NCI-H82 (cell line): ENCODE measurements at regions not wholly inside any gene's neighbourhood (a gene's known extent, or its start where the extent isn't known, plus 50 kb on each side); places are given as distances from the start of the nearest gene placed in this dataset.
"Not testable (repeated sequence)": the region's sequence is repeated elsewhere in the genome, so short reads cannot be mapped to it uniquely, and the experiment has no call there.

Experiments
- DNase-seq: peaks from one replicate; lab custom pipeline; 2025; lab: John Stamatoyannopoulos, UW

DNA sequence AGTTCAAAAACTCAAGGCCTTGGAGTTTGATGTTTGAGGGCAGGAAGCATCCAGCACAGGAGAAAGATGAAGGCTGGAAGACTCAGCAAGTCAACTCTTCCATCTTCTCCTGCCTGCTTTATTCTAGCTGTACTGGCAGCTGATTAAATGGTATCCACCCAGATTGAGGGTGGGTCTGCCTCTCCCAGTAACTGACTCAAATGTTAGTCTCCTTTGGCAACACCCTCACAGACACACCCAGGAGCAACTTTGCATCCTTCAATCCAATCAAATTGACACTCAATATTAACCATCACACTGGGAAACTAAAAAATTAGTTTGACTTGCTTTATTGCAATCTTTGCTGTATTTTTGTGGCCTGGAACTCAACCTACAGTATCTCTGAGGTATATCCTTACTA, 230.5 kb upstream of the TARS1 start:
- not testable (repeated sequence) for DNase-seq

GRCh38 chr5:33210978-33211377, 229.8 kb upstream of the TARS1 start:
- no peak for DNase-seq

DNA sequence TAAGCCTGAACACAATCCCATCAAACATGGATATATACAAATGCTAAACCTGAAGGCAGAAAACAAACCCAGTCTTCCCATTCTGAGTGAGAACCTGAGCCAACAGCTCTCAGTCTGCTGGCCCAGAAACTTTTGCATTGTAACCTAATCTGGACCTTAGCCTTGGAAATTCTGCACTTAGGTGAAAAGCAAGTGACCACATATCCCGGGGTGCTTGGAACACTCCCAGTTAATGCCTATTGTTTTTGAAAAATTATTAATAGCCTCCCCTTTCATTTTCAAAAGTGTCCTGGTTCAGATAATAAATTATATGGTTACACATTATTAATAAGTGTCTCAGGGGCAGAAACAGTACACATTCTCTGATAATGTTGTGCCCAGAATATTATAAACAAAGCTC, 228.3 kb upstream of the TARS1 start:
- no peak for DNase-seq

GRCh38 chr5:33212900-33213299, 227.9 kb upstream of the TARS1 start:
- DNase-seq, result no peak

- no peak for DNase-seq
These were observed 217.0 kb upstream of the TARS1 start for GRCh38 chr5:33223563-33224284.

DNA sequence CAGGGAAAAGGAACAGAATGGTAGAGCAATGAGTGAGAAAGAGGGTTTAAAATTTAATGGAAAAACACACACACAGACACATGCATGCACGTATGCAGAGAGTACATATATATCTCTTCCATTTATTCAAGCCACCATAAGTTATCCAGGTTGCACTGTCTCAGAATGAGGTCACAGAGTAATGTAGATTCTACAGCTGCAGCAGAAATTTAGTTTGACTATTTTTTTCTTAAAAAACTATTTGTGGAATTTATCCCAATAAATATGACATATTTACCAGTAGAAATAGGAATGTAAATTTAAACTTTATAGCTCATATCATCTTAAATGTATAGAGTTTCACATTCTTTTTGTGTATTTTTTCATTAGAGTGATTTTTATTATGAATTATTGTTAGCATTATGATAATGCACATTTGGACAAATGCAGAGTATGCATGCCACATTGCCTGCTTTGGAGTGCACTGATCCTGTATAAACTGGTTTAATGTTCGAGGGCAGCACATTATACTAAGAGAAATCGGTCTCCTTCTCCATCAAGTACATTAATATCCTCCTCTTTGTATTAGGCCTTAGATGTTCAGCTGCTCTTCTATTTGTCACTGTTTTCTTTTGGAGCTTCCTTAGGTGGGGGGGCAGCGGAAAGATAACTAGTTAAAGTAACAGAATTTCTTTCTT, 216.3 kb upstream of the TARS1 start:
- no peak for DNase-seq

DNA sequence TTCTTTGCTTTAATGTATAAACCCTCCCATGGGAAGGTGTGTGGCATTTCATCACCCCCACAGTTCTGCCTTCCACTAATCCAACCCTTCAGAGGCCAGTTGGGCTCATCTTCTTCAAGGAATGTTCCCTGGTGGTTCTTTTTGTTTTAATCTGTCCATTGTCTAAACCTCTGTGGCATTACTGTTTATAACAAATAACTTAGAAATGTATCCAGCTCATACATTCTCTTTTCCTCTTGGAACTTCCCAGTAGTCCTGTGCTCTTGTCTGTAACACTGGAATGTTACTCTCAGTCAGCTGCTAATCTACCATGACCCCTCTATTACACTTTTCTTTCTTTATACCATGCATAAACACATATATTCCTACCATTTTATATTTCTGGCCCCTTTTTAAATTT, 213.5 kb upstream of the TARS1 start:
- no peak for DNase-seq

- DNase-seq, result no peak
These were observed 213.0 kb upstream of the TARS1 start for GRCh38 chr5:33227746-33228145.

- DNase-seq, result no peak
These were observed 212.6 kb upstream of the TARS1 start for GRCh38 chr5:33228149-33228548.

DNA sequence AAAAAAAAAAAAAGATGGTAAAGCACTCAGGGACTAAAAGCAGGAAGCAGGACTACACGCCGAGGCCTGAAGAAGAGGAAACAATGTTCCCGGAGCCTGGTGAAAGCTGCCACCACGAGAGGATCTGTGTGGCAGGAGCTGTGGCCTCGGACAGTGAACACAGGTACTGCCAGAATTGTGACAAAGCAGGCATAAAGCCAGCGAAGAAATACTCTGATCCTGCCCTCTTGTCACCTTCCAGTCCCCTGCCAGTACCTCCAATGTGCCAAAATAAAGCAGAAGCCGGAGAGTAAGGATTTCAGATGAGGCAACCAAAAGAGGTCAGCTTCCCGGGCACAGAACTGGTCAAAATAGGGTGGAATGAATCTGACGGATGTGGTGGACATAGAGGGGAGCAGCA, 211.5 kb upstream of the TARS1 start:
- no peak for DNase-seq

- no peak for DNase-seq
These were observed 210.2 kb upstream of the TARS1 start for GRCh38 chr5:33230467-33231078.

- no peak for DNase-seq
These were observed 209.5 kb upstream of the TARS1 start for GRCh38 chr5:33231214-33231710.

GRCh38 chr5:33231935-33232334, 208.8 kb upstream of the TARS1 start:
- no peak for DNase-seq

- no peak for DNase-seq
These were observed 207.8 kb upstream of the TARS1 start for GRCh38 chr5:33232731-33233505.

- no peak for DNase-seq
These were observed 205.5 kb upstream of the TARS1 start for GRCh38 chr5:33235304-33235703.

DNA sequence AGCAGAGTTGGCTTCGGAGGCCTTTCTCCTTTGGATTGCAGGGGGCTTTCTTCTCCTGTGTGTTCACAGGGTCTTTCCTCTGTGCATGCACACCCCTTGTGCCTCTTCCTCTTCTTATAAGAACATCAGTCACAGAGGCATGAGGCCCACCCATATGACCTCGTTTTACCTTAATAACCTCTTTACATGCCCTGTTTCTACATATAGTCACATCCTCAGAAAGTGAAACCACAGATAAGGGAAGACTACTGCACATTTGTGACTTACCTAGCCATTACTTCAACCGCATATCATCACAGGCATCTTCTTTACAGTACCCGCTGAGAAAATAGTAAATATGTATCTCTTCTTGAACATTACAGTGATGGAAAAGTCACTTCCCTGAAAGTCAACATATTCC, 204.9 kb upstream of the TARS1 start:
- no peak for DNase-seq

DNA sequence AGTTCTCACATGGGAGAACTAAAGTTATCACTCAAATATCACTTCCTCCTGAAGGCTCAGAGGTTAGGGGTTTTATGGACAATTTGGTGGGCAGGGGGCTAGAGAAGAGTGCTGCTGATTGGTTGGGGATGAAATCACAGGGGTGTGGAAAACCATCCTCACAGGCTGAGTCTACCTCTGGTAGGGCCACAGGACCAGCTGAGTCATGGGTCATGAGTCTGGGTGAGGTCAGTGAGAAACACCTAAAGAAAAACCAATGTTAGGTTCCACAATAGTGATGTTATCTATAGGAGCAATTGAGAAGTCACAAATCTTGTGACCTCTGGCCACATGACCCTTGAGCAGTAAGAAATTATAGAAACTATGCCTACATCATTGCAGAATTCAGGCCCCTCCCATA, 203.3 kb upstream of the TARS1 start:
- no peak for DNase-seq

DNA sequence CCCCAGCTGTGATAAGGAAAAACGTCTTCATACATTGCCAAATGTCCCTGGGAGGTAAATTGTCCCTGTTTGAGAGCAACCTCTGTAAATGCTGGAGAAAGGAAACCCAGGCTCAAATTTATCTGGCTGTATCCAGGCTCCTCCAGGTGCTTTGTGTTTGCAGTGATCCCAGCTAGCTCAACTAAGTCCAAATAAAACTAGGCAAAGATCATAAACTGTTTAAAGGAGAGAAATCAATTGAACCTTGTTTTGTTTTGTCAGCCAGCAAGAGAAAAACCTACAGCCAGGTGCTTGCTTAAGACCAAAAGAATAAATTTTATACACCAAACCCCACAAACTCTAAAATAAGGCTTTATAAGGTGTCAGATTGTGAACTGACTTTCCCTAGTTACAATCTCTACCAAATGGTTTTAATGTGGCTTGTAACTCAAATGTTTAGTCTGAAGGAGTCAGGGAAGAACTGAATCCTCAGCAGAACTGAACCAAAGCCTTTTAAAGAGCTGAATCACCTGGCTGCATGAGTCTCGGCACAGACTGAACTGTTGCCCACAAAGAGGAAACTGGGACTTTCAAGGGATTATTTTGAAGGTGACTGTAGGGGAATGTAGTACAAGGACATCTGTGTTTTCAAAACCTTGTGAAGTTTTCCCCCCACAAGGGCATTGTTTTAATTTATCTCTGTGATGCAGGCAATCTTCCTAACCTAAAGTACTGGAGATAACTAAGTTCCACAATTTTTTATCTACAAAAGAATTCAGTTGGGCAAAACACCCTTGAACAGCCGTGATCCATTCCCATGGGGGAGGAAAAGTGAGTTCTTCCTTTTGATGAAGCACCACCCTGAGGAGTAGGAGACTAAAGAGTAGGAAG, 201.7 kb upstream of the TARS1 start:
- no peak for DNase-seq

- DNase-seq, result no peak
These were observed 200.2 kb upstream of the TARS1 start for GRCh38 chr5:33240558-33240957.

DNA sequence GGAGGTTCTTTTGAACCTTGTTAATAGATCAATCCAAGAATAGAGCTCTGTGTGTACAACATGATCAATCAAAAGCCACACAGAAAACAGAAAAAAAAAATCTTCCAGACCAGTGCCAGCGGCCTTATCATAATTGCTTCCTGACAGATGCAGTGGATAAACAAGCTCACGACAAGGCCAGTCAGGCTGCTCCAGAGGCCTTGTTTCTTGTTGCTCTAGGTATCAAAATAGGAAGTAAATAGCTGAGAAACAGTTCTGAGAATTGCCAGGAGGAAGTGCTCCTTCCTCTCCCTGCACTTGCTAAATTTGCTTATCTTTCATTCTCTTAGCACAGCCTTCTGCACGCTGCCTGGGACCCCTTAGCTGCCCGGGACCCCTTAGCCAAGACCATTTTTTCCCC, 199.0 kb upstream of the TARS1 start:
- no peak for DNase-seq

DNA sequence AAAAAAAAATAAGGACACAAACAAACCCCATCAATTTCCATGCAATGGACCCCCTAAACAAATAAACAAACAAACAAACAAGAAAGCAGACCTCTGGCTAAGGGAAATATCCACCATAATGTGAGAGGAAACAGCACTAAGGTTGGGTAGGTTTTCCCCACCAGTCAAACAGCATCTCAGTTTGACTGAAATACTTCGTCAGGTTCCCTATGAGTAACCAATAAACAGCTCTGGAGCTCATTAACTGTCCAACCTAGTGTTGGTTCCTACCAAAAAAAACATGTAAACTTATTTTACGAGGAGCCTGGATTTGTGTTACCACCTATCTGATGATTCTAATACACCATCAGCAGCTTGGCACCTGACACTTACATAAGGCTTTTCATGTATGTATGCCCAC, 198.5 kb upstream of the TARS1 start:
- no peak for DNase-seq
